Breast epithelium (tissue), 4 donors: ENCODE measurements at regions not wholly inside any gene's neighbourhood (a gene's known extent, or its start where the extent isn't known, plus 50 kb on each side); places are given as distances from the start of the nearest gene placed in this dataset.
A peak's percentile ranks its signal among the peaks of the same experiment; 100 is the strongest.

ENCODE experiments used
- DNase-seq, 2 donors: peaks; one replicate each; pipeline ENCODE4 v3.0.0-alpha.2; 2019; ENCODE audit warnings: low spot score in 2 of 2
- H3K27ac ChIP-seq, 2 donors: fragments of 200-600 bp; sonication (generic) in 1 of 2; one replicate each; pipeline ENCODE4 v1.5.1; 2016 to 2019; ENCODE audit warnings: mild to moderate bottlenecking in 1 of 2
- H3K27me3 ChIP-seq, 2 donors: fragments of 200-600 bp; sonication (generic) in 1 of 2; one replicate each; pipeline versions ENCODE4 v1.5.1 to v1.6.0; 2017 to 2019; ENCODE audit warnings: control low read depth in 1 of 2, mild to moderate bottlenecking in 1 of 2
- H3K36me3 ChIP-seq: fragments of 200-600 bp; one replicate; pipeline ENCODE4 v1.5.1; 2019
- H3K4me1 ChIP-seq, 2 donors: fragments of 200-600 bp; sonication (generic); one replicate each; pipeline ENCODE4 v1.5.1; 2016 to 2019; ENCODE audit warnings: control low read depth in 1 of 2
- H3K4me3 ChIP-seq, 3 donors: fragments of 200-600 bp; sonication (generic); 1 replicate in 2 of 3; 2 replicates in 1 of 3; pipeline ENCODE4 v1.5.1; 2016 to 2019; ENCODE audit warnings: mild to moderate bottlenecking in 3 of 3, moderate library complexity in 2 of 3
- H3K9me3 ChIP-seq, 2 donors: fragments of 200-600 bp; sonication (generic) in 1 of 2; one replicate each; pipeline ENCODE4 v1.5.1; 2016 to 2019; ENCODE audit warnings: control low read depth in 1 of 2
- POLR2A ChIP-seq: fragments of 450-650 bp; IDR thresholded peaks from one replicate; pipeline ENCODE4 v1.6.1; 2016; ENCODE audit warnings: antibody characterized with exemption, mild to moderate bottlenecking, moderate library complexity
- POLR2AphosphoS5 ChIP-seq, 3 donors: sonication (generic); formaldehyde crosslinking; IDR thresholded peaks; one replicate each; pipeline ENCODE4 v1.6.1; 2017; ENCODE audit warnings: antibody characterized with exemption in 3 of 3
- intact Hi-C: fragments of 100-400 bp; cut with DNase I; formaldehyde crosslinking; loops from one replicate; pipeline ENCODE4 v1.15.1; 2023; ENCODE audit warnings: low total_unique reads
- TF ChIP-seq, protein P1 (sequence below), 3 donors: fragments of 450-650 bp; IDR thresholded peaks; one replicate each; pipeline ENCODE4 v1.5.1; 2016 to 2017; ENCODE audit warnings: antibody characterized with exemption in 3 of 3, mild to moderate bottlenecking in 3 of 3, moderate library complexity in 3 of 3

DNA sequence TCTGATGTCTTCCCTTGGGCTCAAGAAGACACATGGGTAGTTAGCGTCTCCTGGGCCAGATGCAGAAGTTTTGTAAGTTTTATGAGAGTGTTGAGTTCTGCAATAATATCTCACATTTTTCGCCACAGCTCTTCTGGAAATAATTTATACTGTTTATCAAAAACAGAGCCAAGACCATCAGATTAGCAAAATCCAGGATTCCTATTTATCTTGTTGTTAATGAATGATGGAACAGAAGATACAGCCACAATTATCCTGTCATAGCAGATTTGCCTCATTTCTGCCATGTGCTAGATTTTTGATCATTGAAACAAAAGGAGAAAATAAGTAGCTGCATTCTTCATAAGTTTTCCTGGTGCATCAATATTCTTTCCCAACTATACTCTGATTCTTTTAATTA is 1048.6 kb upstream of the KLHL29 start:
- intact Hi-C loops = no loop called here

DNA sequence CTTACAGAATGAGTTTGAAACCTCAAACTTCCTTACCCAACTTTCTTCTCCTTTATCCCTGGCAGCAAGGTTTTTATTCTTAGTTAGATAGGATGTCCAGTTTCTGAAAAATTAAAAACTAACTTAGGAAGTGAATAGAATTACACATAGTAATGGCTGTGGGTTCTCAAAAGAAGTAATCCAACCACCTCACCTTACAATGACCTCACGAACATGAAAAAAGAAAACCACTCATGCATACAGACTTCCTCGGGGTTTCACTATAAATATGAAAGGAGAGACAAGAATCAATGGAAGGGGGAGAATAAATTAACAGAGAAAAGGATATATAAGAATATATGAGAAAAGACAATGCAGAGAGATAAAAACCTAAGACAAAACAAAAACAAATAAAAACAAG is 1044.3 kb upstream of the KLHL29 start:
- no peaks in the 10 kb centered on the region for H3K36me3 ChIP-seq
- H3K4me1 ChIP-seq = no peaks in the 10 kb centered on the region
- DNase-seq = no peak
- H3K27me3 ChIP-seq = no peaks in the 10 kb centered on the region
- no peaks in the 10 kb centered on the region for H3K9me3 ChIP-seq
- intact Hi-C loops = loop anchor here (5.0 kb wide), 1 partner anchor 1302 kb away; no protein-coding TSS in a partner anchor
- H3K4me3 ChIP-seq = no peak overlapping the region
- no peak overlapping the region for H3K27ac ChIP-seq
- TF ChIP-seq, protein P1, sequence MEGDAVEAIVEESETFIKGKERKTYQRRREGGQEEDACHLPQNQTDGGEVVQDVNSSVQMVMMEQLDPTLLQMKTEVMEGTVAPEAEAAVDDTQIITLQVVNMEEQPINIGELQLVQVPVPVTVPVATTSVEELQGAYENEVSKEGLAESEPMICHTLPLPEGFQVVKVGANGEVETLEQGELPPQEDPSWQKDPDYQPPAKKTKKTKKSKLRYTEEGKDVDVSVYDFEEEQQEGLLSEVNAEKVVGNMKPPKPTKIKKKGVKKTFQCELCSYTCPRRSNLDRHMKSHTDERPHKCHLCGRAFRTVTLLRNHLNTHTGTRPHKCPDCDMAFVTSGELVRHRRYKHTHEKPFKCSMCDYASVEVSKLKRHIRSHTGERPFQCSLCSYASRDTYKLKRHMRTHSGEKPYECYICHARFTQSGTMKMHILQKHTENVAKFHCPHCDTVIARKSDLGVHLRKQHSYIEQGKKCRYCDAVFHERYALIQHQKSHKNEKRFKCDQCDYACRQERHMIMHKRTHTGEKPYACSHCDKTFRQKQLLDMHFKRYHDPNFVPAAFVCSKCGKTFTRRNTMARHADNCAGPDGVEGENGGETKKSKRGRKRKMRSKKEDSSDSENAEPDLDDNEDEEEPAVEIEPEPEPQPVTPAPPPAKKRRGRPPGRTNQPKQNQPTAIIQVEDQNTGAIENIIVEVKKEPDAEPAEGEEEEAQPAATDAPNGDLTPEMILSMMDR (IDR thresholded peaks at IDR 0.05) = no peak
- TF ChIP-seq POLR2A = no peak
- no peak for TF ChIP-seq POLR2AphosphoS5 (IDR thresholded peaks at IDR 0.05)

More for the DNA sequence above, 1048.6 kb upstream of the KLHL29 start:
- H3K4me1 ChIP-seq = no peaks in the 10 kb centered on the region
- H3K36me3 ChIP-seq = no peaks in the 10 kb centered on the region
- TF ChIP-seq POLR2AphosphoS5 (IDR thresholded peaks at IDR 0.05) (no peak), POLR2A (no peak)
- TF ChIP-seq, protein P1 (IDR thresholded peaks at IDR 0.05) = no peak
- H3K27me3 ChIP-seq = no peaks in the 10 kb centered on the region
- no peak overlapping the region for H3K27ac ChIP-seq
- DNase-seq = no peak
- H3K4me3 ChIP-seq = no peak overlapping the region
- no peaks in the 10 kb centered on the region for H3K9me3 ChIP-seq

DNA sequence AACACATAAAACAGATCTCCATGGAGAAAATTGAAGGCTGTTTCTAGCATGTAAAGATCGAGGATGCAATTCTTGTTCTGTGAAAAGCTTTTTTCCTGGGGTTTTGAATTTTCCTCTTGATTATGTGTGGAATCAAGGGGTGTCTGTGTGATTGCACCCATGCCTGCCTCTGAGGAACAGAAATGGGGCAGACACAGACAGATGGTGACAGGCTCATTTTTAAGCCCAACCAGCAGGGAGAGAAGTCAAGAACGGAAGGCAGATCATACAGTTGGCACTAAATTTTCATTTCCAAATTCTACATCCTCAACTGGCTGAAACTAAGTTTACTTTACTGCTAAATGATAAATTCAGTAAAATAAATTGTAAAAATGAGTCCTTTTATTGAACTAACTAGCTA is 1037.7 kb upstream of the KLHL29 start:
- Histone ChIP-seq H3K4me3 (no peak overlapping the region), H3K27me3 (no peaks in the 10 kb centered on the region), H3K27ac (no peak overlapping the region), H3K4me1 (no peaks in the 10 kb centered on the region), H3K36me3 (no peaks in the 10 kb centered on the region), H3K9me3 (no peaks in the 10 kb centered on the region)
- TF ChIP-seq POLR2AphosphoS5 (IDR thresholded peaks at IDR 0.05) (no peak), POLR2A (no peak)
- TF ChIP-seq, protein P1 (IDR thresholded peaks at IDR 0.05) = no peak
- no peak for DNase-seq
- intact Hi-C loops = no loop called here

DNA sequence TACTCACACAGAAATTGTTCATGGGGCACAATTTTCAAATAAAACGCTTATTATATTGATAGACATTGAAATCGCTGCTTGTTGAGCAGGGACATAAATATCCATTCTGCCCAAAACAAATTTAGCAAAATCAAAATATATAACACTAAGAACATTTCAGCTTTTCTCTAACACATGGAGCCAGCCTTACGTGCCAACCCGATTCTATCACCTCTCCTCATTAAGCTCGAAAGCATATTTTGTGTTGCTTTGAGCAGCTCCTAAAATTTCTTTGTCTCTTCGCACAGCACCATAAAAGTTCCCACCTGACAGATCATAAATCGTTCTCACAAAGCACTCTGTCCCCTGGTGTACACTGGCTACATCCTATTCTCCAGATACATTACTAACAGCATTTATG is 1034.4 kb upstream of the KLHL29 start:
- no peak overlapping the region for H3K27ac ChIP-seq
- no peaks in the 10 kb centered on the region for H3K9me3 ChIP-seq
- no peak for DNase-seq
- no peaks in the 10 kb centered on the region for H3K36me3 ChIP-seq
- H3K4me3 ChIP-seq = no peak overlapping the region
- no peak for TF ChIP-seq POLR2AphosphoS5 (IDR thresholded peaks at IDR 0.05)
- TF ChIP-seq POLR2A = no peak
- TF ChIP-seq, protein P1 (IDR thresholded peaks at IDR 0.05) = no peak
- intact Hi-C loops = no loop called here
- no peaks in the 10 kb centered on the region for H3K4me1 ChIP-seq
- H3K27me3 ChIP-seq = no peaks in the 10 kb centered on the region

DNA sequence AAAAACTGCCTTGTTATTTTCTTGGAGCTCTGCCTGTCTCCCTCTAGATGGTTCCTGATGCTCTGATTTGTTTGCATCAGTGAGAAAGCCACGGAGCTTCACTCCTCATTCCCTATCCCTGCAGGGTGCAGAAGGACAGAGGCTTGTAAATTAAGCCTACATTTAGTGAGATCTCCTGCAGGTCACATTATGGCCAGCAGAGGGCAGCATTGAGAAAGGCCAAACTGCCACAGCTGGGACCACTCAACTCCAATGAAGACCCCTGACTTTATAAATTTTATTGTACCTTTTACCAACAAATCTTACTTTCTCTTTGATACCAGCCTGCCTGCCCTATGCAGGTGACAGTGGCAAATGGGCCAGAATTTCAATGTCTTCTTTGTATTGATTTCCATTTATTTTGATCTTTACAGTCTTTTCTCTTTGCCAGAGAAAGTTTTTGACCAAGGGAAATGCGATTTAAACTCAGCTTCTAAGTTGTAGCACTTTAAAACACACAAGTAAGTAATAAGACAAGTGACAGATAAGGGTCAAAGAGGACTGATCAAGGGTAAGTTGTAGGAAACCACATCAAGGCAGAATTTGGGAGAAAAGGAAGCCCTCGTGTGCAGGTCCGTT is 1029.1 kb upstream of the KLHL29 start:
- intact Hi-C loops = no loop called here
- H3K4me3 ChIP-seq = no peak overlapping the region
- H3K27me3 ChIP-seq = no peaks in the 10 kb centered on the region
- no peaks in the 10 kb centered on the region for H3K9me3 ChIP-seq
- TF ChIP-seq POLR2A (no peak), POLR2AphosphoS5 (IDR thresholded peaks at IDR 0.05) (no peak)
- TF ChIP-seq, protein P1 (IDR thresholded peaks at IDR 0.05) = peak; percentile 69 to 80 (median 72)
- peak; percentile 35 to 66 for DNase-seq
- H3K4me1 ChIP-seq = no peaks in the 10 kb centered on the region
- no peak overlapping the region for H3K27ac ChIP-seq
- H3K36me3 ChIP-seq = no peaks in the 10 kb centered on the region
